Activated CD4-positive, alpha-beta T cell treated with anti-CD3 and anti-CD28 coated beads for 36 hours (primary cell): ENCODE measurements at regions not wholly inside any gene's neighbourhood (a gene's known extent, or its start where the extent isn't known, plus 50 kb on each side); places are given as distances from the start of the nearest gene placed in this dataset.
"Not testable (repeated sequence)": the region's sequence is repeated elsewhere in the genome, so short reads cannot be mapped to it uniquely, and the experiment has no call there.

Source experiments
- ATAC-seq: fragments of 200-7000 bp; cut with Tn5 transposase; one replicate; pipeline ENCODE4 v1.10.0; 2021; ENCODE audit warnings: mild to moderate bottlenecking, moderate library complexity
- CTCF ChIA-PET: fragments of 350-600 bp; sonication (Branson Sonifier 250); formaldehyde crosslinking; loops from one replicate; lab custom pipeline; 2021; ENCODE audit warnings: antibody characterized with exemption; lab: Charles Lee
- POLR2A ChIA-PET: fragments of 350-600 bp; sonication (Branson Sonifier 250); formaldehyde crosslinking; loops from one replicate; lab custom pipeline; 2021; ENCODE audit warnings: antibody characterized with exemption, inconsistent platforms; lab: Charles Lee
- DNase-seq: peaks from one replicate; pipeline ENCODE4 v3.0.0-alpha.2; 2020
- H3K27ac Mint-ChIP-seq: one replicate; pipeline ENCODE4 v1.8.0; 2021; ENCODE audit warnings: mixed read lengths
- H3K27me3 Mint-ChIP-seq: one replicate; pipeline ENCODE4 v1.8.0; 2021; ENCODE audit warnings: mixed read lengths
- H3K36me3 Mint-ChIP-seq: one replicate; pipeline ENCODE4 v1.8.0; 2021; ENCODE audit warnings: low read depth, mixed read lengths
- H3K4me1 Mint-ChIP-seq: one replicate; pipeline ENCODE4 v1.8.0; 2021; ENCODE audit warnings: mixed read lengths
- H3K4me3 Mint-ChIP-seq: one replicate; pipeline ENCODE4 v1.8.0; 2021; ENCODE audit warnings: mild to moderate bottlenecking, moderate library complexity, mixed read lengths
- H3K9me3 Mint-ChIP-seq: one replicate; pipeline ENCODE4 v1.8.0; 2021; ENCODE audit warnings: low read depth, mixed read lengths
- intact Hi-C, 2 experiments: fragments of 100-400 bp; cut with DNase I in 1 of 2; cut with micrococcal nuclease in 1 of 2; formaldehyde crosslinking; loops; one replicate each; pipeline versions ENCODE4 v1.14.2 to v1.15.1; 2022 to 2024; cut with DNase I, micrococcal nuclease

DNA sequence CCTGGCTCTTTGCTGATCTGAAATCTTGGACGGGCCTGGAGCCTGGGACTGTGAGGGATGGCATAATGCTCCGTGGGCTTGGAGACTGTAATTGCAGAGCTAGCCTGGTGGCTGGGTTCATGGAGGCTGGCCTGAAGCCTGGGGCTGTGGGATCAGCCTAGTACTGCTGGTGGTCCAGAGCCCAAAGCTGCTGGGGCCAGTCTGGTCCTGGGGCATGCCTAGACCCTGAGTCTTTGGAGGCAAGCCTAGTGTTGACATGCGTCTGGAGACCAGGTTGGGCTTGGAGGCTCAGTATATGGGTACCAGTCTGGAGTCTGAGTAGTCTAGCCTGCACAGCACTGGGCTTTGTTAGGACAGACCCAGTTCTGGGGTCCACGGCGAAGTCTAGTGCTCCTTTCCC lies 172.0 kb upstream of the ZC4H2 start:
- peaks cover 46% of the 10 kb centered on the region for H3K36me3 Mint-ChIP-seq
- H3K27ac Mint-ChIP-seq: no peak overlapping the region
- H3K9me3 Mint-ChIP-seq: peaks cover 33% of the 10 kb centered on the region
- ATAC-seq: no peak
- H3K4me3 Mint-ChIP-seq: no peak overlapping the region
- POLR2A ChIA-PET: no interaction called here
- intact Hi-C loops: no loop called here
- no peaks in the 10 kb centered on the region for H3K4me1 Mint-ChIP-seq
- H3K27me3 Mint-ChIP-seq: no peaks in the 10 kb centered on the region
- DNase-seq: no peak
- CTCF ChIA-PET: no interaction called here

DNA sequence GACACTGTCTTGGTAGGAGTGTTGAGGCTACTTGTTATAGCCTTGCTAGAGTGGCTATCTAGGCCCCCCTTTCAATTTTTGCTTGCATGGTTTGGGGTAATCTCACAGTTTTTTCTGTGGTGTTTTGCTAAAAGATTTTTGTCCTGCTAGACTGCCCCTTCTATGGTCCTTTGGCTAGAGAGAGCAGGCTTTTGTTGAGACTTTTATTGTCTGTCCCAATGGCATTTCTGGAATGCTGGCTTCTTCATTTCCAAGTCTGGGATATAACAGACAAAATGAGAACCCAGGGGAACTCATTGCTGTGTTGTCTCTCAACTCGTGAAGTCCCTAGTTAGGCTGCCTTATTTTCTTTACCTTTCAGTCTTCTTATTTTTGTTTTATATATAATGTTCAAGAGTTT lies 160.2 kb upstream of the ZC4H2 start:
- Mint-ChIP-seq H3K4me3 (no peak overlapping the region), H3K27ac (no peak overlapping the region), H3K27me3 (no peaks in the 10 kb centered on the region), H3K4me1 (no peaks in the 10 kb centered on the region), H3K36me3 (peaks cover 22% of the 10 kb centered on the region), H3K9me3 (peaks cover 18% of the 10 kb centered on the region)
- POLR2A ChIA-PET: no interaction called here
- CTCF ChIA-PET: no interaction called here
- ATAC-seq (no peak), DNase-seq (no peak)
- intact Hi-C loops: no loop called here

DNA sequence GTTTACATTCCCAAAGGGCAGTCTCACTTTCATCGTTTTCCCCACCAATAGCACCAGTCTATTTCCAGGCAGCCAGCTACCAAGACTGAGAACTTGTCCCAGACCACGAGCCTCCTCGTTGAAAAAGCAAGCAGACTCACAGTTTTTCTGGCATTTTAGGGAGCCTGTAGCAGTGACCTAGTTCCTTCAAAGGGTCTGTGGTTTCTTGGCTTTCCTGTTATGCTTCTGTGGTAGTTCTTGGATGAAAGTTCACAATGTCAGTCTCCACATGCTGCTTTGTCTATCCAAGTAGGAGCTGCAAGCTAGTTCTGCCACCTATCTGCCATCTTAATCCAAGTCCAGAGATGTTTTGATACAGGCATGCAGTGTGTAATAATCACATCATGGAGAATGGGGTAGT lies 151.6 kb upstream of the ZC4H2 start:
- H3K36me3 Mint-ChIP-seq: peaks cover 29% of the 10 kb centered on the region
- no peak overlapping the region for H3K4me3 Mint-ChIP-seq
- peaks cover 28% of the 10 kb centered on the region for H3K9me3 Mint-ChIP-seq
- H3K4me1 Mint-ChIP-seq: peaks cover 16% of the 10 kb centered on the region
- intact Hi-C loops: no loop called here
- peak; percentile 4 for DNase-seq
- POLR2A ChIA-PET: no interaction called here
- ATAC-seq: peak; percentile 19
- no peak overlapping the region for H3K27ac Mint-ChIP-seq
- CTCF ChIA-PET: interaction anchor here (0.7 kb wide), 1 partner anchor 191 kb away, joined by 3 read pairs; no protein-coding TSS in a partner anchor
- H3K27me3 Mint-ChIP-seq: no peaks in the 10 kb centered on the region

DNA sequence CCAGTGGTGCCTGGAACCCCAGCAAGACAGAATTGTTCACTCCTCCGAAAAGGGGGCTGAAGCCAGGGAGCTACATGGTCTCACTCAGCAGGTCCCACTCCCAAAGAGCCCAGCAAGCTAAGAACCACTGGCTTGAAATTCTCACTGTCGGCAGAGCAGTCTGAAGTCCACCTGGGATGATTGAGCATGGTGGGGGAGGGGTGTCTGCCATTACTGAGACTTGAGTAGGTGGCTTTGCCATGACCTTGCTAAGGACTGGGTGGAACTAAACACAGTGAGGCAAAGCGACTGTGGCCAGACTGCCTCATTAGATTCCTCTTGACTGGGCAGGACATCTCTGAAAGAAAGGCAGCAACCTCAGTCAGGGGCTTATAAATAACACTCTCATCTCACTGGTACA lies 122.6 kb upstream of the ZC4H2 start:
- Mint-ChIP-seq H3K4me1 (no peaks in the 10 kb centered on the region), H3K4me3 (no peak overlapping the region), H3K27ac (no peak overlapping the region), H3K36me3 (peaks cover 22% of the 10 kb centered on the region), H3K27me3 (no peaks in the 10 kb centered on the region), H3K9me3 (peaks cover 33% of the 10 kb centered on the region)
- DNase-seq (no peak), ATAC-seq (no peak)
- POLR2A ChIA-PET: no interaction called here
- intact Hi-C loops: loop anchor here in 1 of 2 experiments (10.0 kb wide), 1 partner anchor 54 kb away; no protein-coding TSS in a partner anchor
- CTCF ChIA-PET: no interaction called here

DNA sequence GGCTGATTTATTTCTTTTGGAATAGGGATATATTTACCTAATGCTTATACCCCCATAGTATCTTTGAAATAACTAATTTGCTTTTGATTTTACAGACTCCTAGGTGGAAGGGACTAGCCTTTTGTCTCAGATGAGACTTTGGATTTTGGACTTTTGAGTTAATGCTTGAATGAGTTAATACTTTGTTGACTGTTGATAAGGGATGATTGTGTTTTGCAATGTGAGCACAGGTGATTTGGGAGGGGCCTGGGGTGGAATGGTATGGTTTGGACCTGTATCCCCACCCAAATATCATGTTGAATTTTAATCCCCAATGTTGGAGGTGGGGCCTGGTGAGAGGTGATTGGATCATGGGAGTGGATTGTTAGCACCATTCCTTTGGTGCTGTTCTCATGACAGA lies 117.4 kb upstream of the ZC4H2 start:
- H3K27ac Mint-ChIP-seq: no peak overlapping the region
- H3K4me1 Mint-ChIP-seq: no peaks in the 10 kb centered on the region
- ATAC-seq: no peak
- no peaks in the 10 kb centered on the region for H3K27me3 Mint-ChIP-seq
- H3K36me3 Mint-ChIP-seq: peaks cover 49% of the 10 kb centered on the region
- ChIA-PET POLR2A (no interaction called here), CTCF (no interaction called here)
- H3K9me3 Mint-ChIP-seq: peaks cover 18% of the 10 kb centered on the region
- intact Hi-C loops: loop anchor here in 1 of 2 experiments (10.0 kb wide), 1 partner anchor 49 kb away; no protein-coding TSS in a partner anchor
- no peak overlapping the region for H3K4me3 Mint-ChIP-seq
- DNase-seq: no peak

DNA sequence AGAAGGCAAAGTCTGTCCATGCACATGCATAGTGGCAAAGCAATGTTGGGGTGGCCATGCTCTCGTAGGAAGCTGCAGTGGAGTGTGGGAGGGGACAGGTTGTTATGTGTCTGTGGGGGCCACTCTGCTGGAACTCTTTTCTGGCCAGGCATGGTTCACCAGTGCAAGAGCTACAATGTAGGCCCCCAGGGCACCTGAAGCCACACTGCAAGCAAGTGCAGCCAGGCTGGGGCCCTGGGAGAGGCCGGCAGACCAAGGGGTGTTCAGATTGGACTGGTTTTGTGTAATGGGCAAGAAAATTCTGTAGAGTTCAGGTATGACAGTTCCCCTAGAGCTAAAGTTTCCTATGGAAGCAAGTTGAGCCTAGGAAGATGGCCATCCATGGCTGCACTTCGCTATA lies 97.0 kb upstream of the ZC4H2 start:
- H3K27ac Mint-ChIP-seq: no peak overlapping the region
- ChIA-PET POLR2A (no interaction called here), CTCF (no interaction called here)
- H3K9me3 Mint-ChIP-seq: peaks cover 22% of the 10 kb centered on the region
- ATAC-seq: no peak
- no peaks in the 10 kb centered on the region for H3K27me3 Mint-ChIP-seq
- H3K4me1 Mint-ChIP-seq: no peaks in the 10 kb centered on the region
- no peak overlapping the region for H3K4me3 Mint-ChIP-seq
- H3K36me3 Mint-ChIP-seq: peaks cover 90% of the 10 kb centered on the region
- DNase-seq: no peak
- intact Hi-C loops: no loop called here

DNA sequence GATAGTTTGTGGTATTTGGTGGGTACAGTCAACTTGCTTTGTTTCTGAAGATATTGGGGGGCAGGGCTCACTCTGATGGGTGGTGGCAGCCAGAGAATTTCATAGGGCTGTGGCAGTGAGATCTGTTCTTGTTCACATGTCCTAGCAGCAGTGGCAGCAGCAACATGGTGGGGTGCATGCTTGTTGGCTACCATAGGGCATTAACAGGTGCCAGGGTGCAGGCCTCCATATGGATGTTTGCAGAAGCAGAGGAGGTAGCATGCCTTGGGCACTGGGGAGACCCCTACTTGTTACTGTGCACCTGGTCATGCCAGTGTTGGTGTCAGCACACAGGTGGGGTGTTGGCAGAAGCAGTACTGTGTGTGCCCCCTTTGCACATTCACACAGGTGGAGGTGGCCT lies 96.3 kb upstream of the ZC4H2 start:
- POLR2A ChIA-PET: no interaction called here
- Mint-ChIP-seq H3K36me3 (peaks cover 88% of the 10 kb centered on the region), H3K9me3 (peaks cover 22% of the 10 kb centered on the region), H3K27ac (no peak overlapping the region), H3K27me3 (no peaks in the 10 kb centered on the region), H3K4me1 (no peaks in the 10 kb centered on the region), H3K4me3 (no peak overlapping the region)
- ATAC-seq: no peak
- intact Hi-C loops: no loop called here
- no peak for DNase-seq
- CTCF ChIA-PET: no interaction called here

DNA sequence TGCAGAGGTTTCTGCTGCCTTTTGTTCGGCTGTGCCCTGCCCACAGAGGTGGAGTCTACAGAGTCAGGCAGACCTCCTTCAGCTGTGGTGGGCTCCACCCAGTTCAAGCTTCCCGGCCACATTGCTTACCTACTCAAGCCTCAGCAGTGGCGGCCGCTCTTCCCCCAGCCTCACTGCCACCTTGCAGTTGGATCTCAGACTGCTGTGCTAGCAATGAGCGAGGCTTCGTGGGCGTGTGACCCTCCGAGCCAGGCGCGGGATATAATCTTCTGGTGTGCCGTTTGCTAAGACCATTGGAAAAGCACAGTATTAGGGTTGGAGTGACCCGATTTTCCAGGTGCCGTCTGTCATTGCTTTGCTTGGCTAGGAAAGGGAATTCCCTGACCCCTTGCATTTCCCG lies 82.4 kb upstream of the ZC4H2 start:
- H3K4me1 Mint-ChIP-seq, CTCF ChIA-PET, DNase-seq, H3K9me3 Mint-ChIP-seq, H3K27me3 Mint-ChIP-seq, POLR2A ChIA-PET, ATAC-seq, H3K27ac Mint-ChIP-seq, H3K4me3 Mint-ChIP-seq, intact Hi-C loops: not testable (repeated sequence)
- peaks cover 71% of the 10 kb centered on the region for H3K36me3 Mint-ChIP-seq

DNA sequence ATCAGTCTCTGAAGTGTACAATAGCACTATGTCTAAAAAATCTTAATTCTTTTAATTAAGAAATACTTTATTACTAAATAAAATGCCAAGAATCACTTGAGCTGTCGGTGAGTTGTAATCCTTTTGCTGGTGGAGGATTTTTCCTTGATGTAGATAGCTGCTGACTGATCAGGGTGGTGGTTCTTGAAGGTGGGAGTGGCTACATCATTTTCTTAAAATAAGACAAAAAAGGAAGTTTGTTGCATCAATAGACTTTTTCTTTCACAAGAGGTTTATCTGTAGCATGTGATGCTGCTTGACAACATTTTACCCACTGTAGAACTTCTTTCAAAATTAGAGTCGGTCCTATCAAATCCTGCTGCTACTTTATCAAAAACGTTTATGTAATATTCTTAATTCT lies 68.8 kb upstream of the ZC4H2 start:
- no peak for ATAC-seq
- DNase-seq: no peak
- H3K27me3 Mint-ChIP-seq: no peaks in the 10 kb centered on the region
- no peak overlapping the region for H3K27ac Mint-ChIP-seq
- peaks cover 10% of the 10 kb centered on the region for H3K36me3 Mint-ChIP-seq
- peaks cover 19% of the 10 kb centered on the region for H3K9me3 Mint-ChIP-seq
- no peaks in the 10 kb centered on the region for H3K4me1 Mint-ChIP-seq
- ChIA-PET CTCF (no interaction called here), POLR2A (no interaction called here)
- intact Hi-C loops: loop anchor here in 1 of 2 experiments (10.0 kb wide), 1 partner anchor 50 kb away; no protein-coding TSS in a partner anchor
- no peak overlapping the region for H3K4me3 Mint-ChIP-seq

DNA sequence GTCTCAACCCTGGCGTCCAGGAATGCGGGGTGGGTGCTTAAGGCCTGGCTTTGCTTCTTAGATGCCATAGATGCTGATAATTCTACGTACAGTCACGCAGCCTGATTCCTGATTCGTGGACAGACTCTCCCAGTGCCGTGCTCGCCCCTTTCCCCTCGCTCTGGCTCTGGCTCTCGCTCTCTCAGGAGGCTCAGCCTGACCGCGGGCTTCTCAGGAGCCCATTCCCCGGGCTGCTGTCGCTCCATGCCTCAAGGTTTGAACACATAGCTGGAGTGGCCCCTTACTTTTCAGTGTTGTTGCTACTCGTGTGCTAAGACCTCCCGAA lies 59.2 kb upstream of the ZC4H2 start:
- H3K4me1 Mint-ChIP-seq: peaks cover 17% of the 10 kb centered on the region
- DNase-seq: no peak
- intact Hi-C loops: loop anchor here in 1 of 2 experiments (1.0 to 10.0 kb wide), 5 partner anchors 59 to 1281 kb away; partner anchors contain the start of genes AMER1, LAS1L, MTMR8 and ZC4H2
- H3K27me3 Mint-ChIP-seq: no peaks in the 10 kb centered on the region
- ChIA-PET CTCF (interaction anchor here (0.9 kb wide), 1 partner anchor 162 kb away, joined by 3 read pairs; no protein-coding TSS in a partner anchor), POLR2A (interaction anchor here (0.6 kb wide), 1 partner anchor 790 kb away, joined by 3 read pairs; no protein-coding TSS in a partner anchor)
- H3K27ac Mint-ChIP-seq: peak overlapping the region; percentile 85
- no peaks in the 10 kb centered on the region for H3K9me3 Mint-ChIP-seq
- peak; percentile 38 for ATAC-seq
- peak overlapping the region; percentile 87 for H3K4me3 Mint-ChIP-seq
- no peaks in the 10 kb centered on the region for H3K36me3 Mint-ChIP-seq

DNA sequence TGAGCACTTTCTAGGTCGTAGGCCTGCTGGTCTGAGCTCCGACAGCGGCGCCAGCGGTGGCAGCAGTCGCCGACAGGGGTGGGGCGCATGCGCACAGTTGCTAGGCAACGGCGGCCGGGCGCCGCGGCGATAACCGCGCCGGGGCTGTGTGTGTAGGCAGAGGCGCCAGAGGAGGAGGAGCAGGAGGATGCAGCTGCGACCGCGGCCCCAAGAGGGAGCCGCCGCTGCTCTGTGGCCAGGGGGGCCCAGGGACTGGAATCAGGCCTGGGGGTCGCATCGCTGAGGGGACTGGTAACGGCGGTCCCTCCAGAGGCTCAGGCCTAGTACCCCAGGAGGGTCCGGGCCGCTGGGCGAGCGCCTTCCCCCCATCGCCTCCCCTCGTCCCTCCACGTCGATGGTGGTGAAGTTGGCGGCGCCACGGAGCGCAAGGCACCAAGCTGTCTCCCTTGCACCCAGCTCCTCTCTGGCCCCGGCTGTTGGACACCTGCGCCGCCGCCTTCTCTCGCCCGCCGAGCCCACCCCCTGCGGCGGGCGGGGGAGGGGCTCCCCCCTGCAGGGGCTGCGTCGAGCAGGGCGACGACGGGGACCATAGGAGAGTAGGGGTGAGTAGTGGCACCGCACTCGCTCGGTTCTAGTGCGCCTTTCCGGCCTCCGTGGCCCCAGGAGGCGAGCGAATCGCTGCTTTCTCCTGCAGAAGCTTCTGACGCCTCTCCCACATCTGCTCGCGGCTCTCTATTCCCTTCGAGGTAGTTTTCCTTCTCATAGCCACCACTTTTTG lies 58.6 kb upstream of the ZC4H2 start, which contains the start of gene ZC3H12B:
TSS of gene ZC3H12B (plus strand) at position 159 of the 778 bp plus-strand sequence.
- peak within 1 kb of the TSS; percentile 87 for H3K4me3 Mint-ChIP-seq
- DNase-seq: peak; percentile 90
- peaks cover 17% of the 10 kb centered on the region for H3K4me1 Mint-ChIP-seq
- H3K9me3 Mint-ChIP-seq: no peaks in the 10 kb centered on the region
- peak within 1 kb of the TSS; percentile 85 for H3K27ac Mint-ChIP-seq
- POLR2A ChIA-PET: interaction anchor here (0.6 kb wide), 1 partner anchor 790 kb away, joined by 3 read pairs; no protein-coding TSS in a partner anchor
- H3K36me3 Mint-ChIP-seq: no peaks in the 10 kb centered on the region
- intact Hi-C loops: loop anchor here (1.0 to 10.0 kb wide), 6 partner anchors 59 to 1280 kb away; partner anchors contain the start of genes ZC4H2 (in 2 of the 2), AMER1 (in 1 of the 2), LAS1L (in 1 of the 2) and MTMR8 (in 1 of the 2)
- ATAC-seq: peak; percentile 92
- CTCF ChIA-PET: interaction anchor here (0.6 to 1.2 kb wide), 2 partner anchors 17 to 1694 kb away, joined by 3 to 6 read pairs; no protein-coding TSS in a partner anchor
- H3K27me3 Mint-ChIP-seq: no peaks in the 10 kb centered on the region
